ENCODE measurements at regions not wholly inside any gene's neighbourhood (a gene's known extent, or its start where the extent isn't known, plus 50 kb on each side); places are given as distances from the start of the nearest gene placed in this dataset.

- H3K4me3 Mint-ChIP-seq = no peak overlapping the region
- no peaks in the 10 kb centered on the region for H3K79me2 ChIP-seq (ENCODE audit: low read depth)
- DNase-seq (ENCODE audit: low spot score) = peak; percentile 6
Observed at GRCh38 chr5:6307304-6307703, 71.0 kb downstream of the MED10 start.

DNA sequence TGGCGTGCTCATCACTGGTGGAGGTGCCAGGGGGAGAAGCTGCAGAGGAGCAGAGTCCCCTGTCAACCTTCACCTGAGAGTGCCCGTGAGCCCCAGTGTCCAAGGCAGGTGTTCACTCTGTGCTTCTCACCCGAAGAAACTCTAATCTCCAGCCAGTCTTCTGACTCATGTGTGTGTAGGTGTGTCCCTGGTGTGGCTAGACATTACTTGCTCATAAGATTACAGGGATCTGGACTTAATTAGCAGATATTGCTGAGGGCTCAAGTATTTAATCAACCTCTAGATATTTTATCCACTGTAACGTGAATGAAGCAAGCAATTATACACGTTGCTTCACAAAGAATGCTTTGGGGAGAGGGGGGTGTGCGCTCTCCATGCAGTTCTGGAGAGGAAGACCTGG, 72.5 kb downstream of the MED10 start:
- Histone ChIP-seq H3K79me2 (ENCODE audit: low read depth) (no peaks in the 10 kb centered on the region), H3F3A (ENCODE audit: low read depth) (peaks cover 21% of the 10 kb centered on the region), H3K9ac (no peak overlapping the region), H3K27me3 (peaks cover 95% of the 10 kb centered on the region), H3K4me1 (peaks cover 11% of the 10 kb centered on the region), H4K20me1 (ENCODE audit: low read depth) (peaks cover 19% of the 10 kb centered on the region), H3K27ac (no peak overlapping the region), H3K9me3 (ENCODE audit: low read depth) (no peaks in the 10 kb centered on the region), H2AFZ (replicated peaks) (no peak overlapping the region), H3K4me3 (no peak overlapping the region), H3K36me3 (no peaks in the 10 kb centered on the region), H3K4me2 (no peak overlapping the region)
- Mint-ChIP-seq H3K36me3 (no peaks in the 10 kb centered on the region), H3K27ac (no peak overlapping the region), H3K4me3 (no peak overlapping the region), H3K27me3 (ENCODE audit: insufficient read depth, low read depth) (peaks cover 16% of the 10 kb centered on the region), H3K4me1 (peaks cover 16% of the 10 kb centered on the region), H3K9me3 (no peaks in the 10 kb centered on the region)
- TF ChIP-seq, protein P1, sequence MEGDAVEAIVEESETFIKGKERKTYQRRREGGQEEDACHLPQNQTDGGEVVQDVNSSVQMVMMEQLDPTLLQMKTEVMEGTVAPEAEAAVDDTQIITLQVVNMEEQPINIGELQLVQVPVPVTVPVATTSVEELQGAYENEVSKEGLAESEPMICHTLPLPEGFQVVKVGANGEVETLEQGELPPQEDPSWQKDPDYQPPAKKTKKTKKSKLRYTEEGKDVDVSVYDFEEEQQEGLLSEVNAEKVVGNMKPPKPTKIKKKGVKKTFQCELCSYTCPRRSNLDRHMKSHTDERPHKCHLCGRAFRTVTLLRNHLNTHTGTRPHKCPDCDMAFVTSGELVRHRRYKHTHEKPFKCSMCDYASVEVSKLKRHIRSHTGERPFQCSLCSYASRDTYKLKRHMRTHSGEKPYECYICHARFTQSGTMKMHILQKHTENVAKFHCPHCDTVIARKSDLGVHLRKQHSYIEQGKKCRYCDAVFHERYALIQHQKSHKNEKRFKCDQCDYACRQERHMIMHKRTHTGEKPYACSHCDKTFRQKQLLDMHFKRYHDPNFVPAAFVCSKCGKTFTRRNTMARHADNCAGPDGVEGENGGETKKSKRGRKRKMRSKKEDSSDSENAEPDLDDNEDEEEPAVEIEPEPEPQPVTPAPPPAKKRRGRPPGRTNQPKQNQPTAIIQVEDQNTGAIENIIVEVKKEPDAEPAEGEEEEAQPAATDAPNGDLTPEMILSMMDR (IDR thresholded peaks at IDR 0.05) = no peak
- no peak for TF ChIP-seq EZH2 (IDR thresholded peaks at IDR 0.05)
- no peak for DNase-seq (ENCODE audit: low spot score)

More at GRCh38 chr5:6307304-6307703, 71.0 kb downstream of the MED10 start:
- no peaks in the 10 kb centered on the region for H3K9me3 ChIP-seq (ENCODE audit: low read depth)
- H2AFZ ChIP-seq (replicated peaks) = no peak overlapping the region
- Mint-ChIP-seq H3K4me1 (peaks cover 6% of the 10 kb centered on the region), H3K9me3 (no peaks in the 10 kb centered on the region), H3K36me3 (no peaks in the 10 kb centered on the region), H3K27ac (no peak overlapping the region), H3K27me3 (ENCODE audit: insufficient read depth, low read depth) (peaks cover 14% of the 10 kb centered on the region)
- H3K9ac ChIP-seq = no peak overlapping the region
- no peak overlapping the region for H3K4me2 ChIP-seq
- H3K27me3 ChIP-seq = peaks cover 84% of the 10 kb centered on the region
- no peak overlapping the region for H3K27ac ChIP-seq
- H4K20me1 ChIP-seq (ENCODE audit: low read depth) = peaks cover 12% of the 10 kb centered on the region
- no peaks in the 10 kb centered on the region for H3K36me3 ChIP-seq
- H3F3A ChIP-seq (ENCODE audit: low read depth) = peaks cover 9% of the 10 kb centered on the region
- H3K4me3 ChIP-seq = no peak overlapping the region
- peaks cover 2% of the 10 kb centered on the region for H3K4me1 ChIP-seq
- TF ChIP-seq EZH2 (IDR thresholded peaks at IDR 0.05) (no peak), EZH2phosphoT487 (IDR thresholded peaks at IDR 0.05) (no peak)
- TF ChIP-seq, protein P1 (IDR thresholded peaks at IDR 0.05) = no peak

DNA sequence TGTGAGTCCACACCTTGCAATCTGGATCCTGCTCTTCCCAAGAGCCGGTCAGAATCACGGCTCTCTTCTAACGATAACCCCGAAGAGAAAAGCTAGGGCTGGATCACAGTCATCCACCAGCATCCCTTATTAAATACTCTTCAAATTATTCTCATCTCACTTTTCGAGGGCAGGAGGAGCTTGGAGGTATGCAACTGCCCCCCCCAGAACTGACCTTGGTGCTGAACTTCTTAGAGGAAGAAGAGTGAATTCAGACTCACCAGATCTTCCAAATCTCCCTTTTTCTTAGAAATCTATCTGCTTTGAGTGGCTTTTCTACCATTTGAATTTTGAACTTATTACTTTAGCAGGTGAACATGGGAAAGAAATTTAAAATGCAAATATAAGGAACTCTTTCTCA, 75.7 kb downstream of the MED10 start:
- H3K4me1 Mint-ChIP-seq = peaks cover 16% of the 10 kb centered on the region
- no peak overlapping the region for H3K4me3 ChIP-seq
- DNase-seq (ENCODE audit: low spot score) = peak; percentile 63
- no peak overlapping the region for H3K27ac Mint-ChIP-seq
- H3K4me1 ChIP-seq = peaks cover 11% of the 10 kb centered on the region
- no peak overlapping the region for H3K27ac ChIP-seq
- no peak overlapping the region for H2AFZ ChIP-seq (replicated peaks)
- no peak overlapping the region for H3K4me2 ChIP-seq
- peaks cover 21% of the 10 kb centered on the region for H3F3A ChIP-seq (ENCODE audit: low read depth)
- no peaks in the 10 kb centered on the region for H3K9me3 ChIP-seq (ENCODE audit: low read depth)
- H3K36me3 Mint-ChIP-seq = no peaks in the 10 kb centered on the region
- TF ChIP-seq, protein P1 (IDR thresholded peaks at IDR 0.05) = no peak
- TF ChIP-seq EZH2phosphoT487 (IDR thresholded peaks at IDR 0.05) (no peak), EZH2 (IDR thresholded peaks at IDR 0.05) (no peak)
- H3K27me3 Mint-ChIP-seq (ENCODE audit: insufficient read depth, low read depth) = peaks cover 20% of the 10 kb centered on the region
- H3K27me3 ChIP-seq = peaks cover 76% of the 10 kb centered on the region
- no peaks in the 10 kb centered on the region for H3K79me2 ChIP-seq (ENCODE audit: low read depth)
- no peaks in the 10 kb centered on the region for H3K9me3 Mint-ChIP-seq
- no peaks in the 10 kb centered on the region for H3K36me3 ChIP-seq
- no peak overlapping the region for H3K4me3 Mint-ChIP-seq
- no peak overlapping the region for H3K9ac ChIP-seq
- peaks cover 19% of the 10 kb centered on the region for H4K20me1 ChIP-seq (ENCODE audit: low read depth)

Data from neural progenitor cell (in vitro differentiated cells).